Mammary epithelial cell (primary cell): ENCODE measurements at regions not wholly inside any gene's neighbourhood (a gene's known extent, or its start where the extent isn't known, plus 50 kb on each side); places are given as distances from the start of the nearest gene placed in this dataset.

Experiments used
- CTCF ChIP-seq, 2 donors: IDR thresholded peaks in 1 of 2; conservative IDR thresholded peaks in 1 of 2; 2 replicates each; pipeline ENCODE4 v1.5.1; 2011 to 2012; ENCODE audit warnings: inconsistent platforms in 2 of 2, low read length in 2 of 2, mild to moderate bottlenecking in 2 of 2, control low read depth in 1 of 2, low read depth in 1 of 2; ENCODE audit not compliant: insufficient read depth in 1 of 2; ENCODE audit errors: extremely low read depth in 1 of 2
- EZH2 ChIP-seq: IDR thresholded peaks from 2 replicates; pipeline ENCODE4 v1.6.1; 2012; ENCODE audit warnings: low read length, inconsistent platforms, borderline replicate concordance

DNA sequence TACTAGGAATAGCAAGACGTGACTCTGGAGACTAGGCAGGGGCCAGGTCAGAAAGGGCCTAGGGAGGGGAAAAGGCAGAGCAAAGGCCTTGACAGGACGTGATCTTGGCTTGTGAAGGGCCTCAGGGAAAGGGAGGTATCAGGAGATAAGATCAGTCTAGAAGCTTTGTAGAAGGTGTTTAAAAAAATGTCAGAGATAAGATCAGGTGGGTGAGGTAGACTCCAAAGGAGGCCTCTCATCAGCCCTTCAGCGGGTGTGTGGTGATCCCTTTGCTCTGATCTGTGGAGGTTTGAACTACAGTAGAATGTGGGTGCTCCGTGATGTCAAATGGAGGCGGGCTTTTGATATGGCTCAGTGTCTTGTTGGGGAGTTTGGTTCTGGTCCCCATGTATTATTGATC, 78.8 kb upstream of the PRPS1 start:
- TF ChIP-seq CTCF (conservative IDR thresholded peaks at IDR 0.05 in 1 of 2, IDR thresholded peaks at IDR 0.05 in 1 of 2; ENCODE audit: extremely low read depth in 1 of 2, insufficient read depth in 1 of 2, low read depth in 1 of 2, low read length in 2 of 2) (no peak), EZH2 (no peak)
